A673 (cell line): ENCODE measurements at regions not wholly inside any gene's neighbourhood (a gene's known extent, or its start where the extent isn't known, plus 50 kb on each side); places are given as distances from the start of the nearest gene placed in this dataset.

Experiments
- BruUV-seq: library from RNA; stranded (reverse); fragments of 400-500 nt; replicated peaks from 2 replicates; lab custom pipeline; 2021; lab: Mats Ljungman, UMichigan
- CTCF ChIA-PET: fragments of 300-600 bp; sonication (Branson Sonifier 250); formaldehyde crosslinking; loops from one replicate; lab custom pipeline; 2022; ENCODE audit warnings: antibody characterized with exemption; lab: Charles Lee
- POLR2A ChIA-PET: fragments of 300-600 bp; sonication (Branson Sonifier 250); formaldehyde crosslinking; loops from one replicate; lab custom pipeline; 2022; ENCODE audit warnings: antibody characterized with exemption; ENCODE audit not compliant: low non-redundant PET; lab: Charles Lee
- DNase-seq: peaks from one replicate; pipeline ENCODE4 v3.0.0-alpha.2; 2015; ENCODE audit warnings: low spot score
- H3K27ac ChIP-seq: fragments of 200-600 bp; sonication (generic); 2 replicates; pipeline ENCODE4 v1.5.1; 2016; ENCODE audit warnings: mixed run types, low read depth, mild to moderate bottlenecking, mixed read lengths, antibody characterized with exemption, low read length; ENCODE audit not compliant: poor library complexity, severe bottlenecking
- H3K27me3 ChIP-seq: fragments of 200-600 bp; sonication (generic); replicated peaks from 2 replicates; pipeline ENCODE4 v1.6.1; 2017; ENCODE audit warnings: mixed run types, low read depth, mild to moderate bottlenecking, mixed read lengths, antibody characterized with exemption, low read length; ENCODE audit not compliant: insufficient read depth, poor library complexity
- H3K36me3 ChIP-seq: fragments of 200-600 bp; sonication (generic); 2 replicates; pipeline ENCODE4 v1.6.1; 2016; ENCODE audit warnings: mixed run types, mild to moderate bottlenecking, mixed read lengths, antibody characterized with exemption, low read length; ENCODE audit not compliant: insufficient read depth, poor library complexity, severe bottlenecking
- H3K4me1 ChIP-seq: fragments of 200-600 bp; sonication (generic); 2 replicates; pipeline ENCODE4 v1.6.1; 2017; ENCODE audit warnings: mixed run types, mild to moderate bottlenecking, mixed read lengths, antibody characterized with exemption, low read length; ENCODE audit not compliant: insufficient read depth, poor library complexity, severe bottlenecking
- H3K4me3 ChIP-seq: fragments of 200-600 bp; sonication (generic); 2 replicates; pipeline ENCODE4 v1.5.1; 2016; ENCODE audit warnings: low read depth, mixed run types, mild to moderate bottlenecking, mixed read lengths, low read length; ENCODE audit not compliant: poor library complexity, severe bottlenecking
- H3K9me3 ChIP-seq: fragments of 200-600 bp; sonication (generic); 2 replicates; pipeline ENCODE4 v1.6.1; 2016; ENCODE audit warnings: mixed run types, low read depth, mild to moderate bottlenecking, mixed read lengths, antibody characterized with exemption, low read length; ENCODE audit not compliant: poor library complexity, severe bottlenecking
- CTCF ChIP-seq: fragments of 300-800, 200-600 bp; sonication (generic); conservative IDR thresholded peaks from 2 replicates; pipeline ENCODE4 v1.5.1; 2017; ENCODE audit warnings: low read depth, mild to moderate bottlenecking, antibody characterized with exemption, low read length, moderate library complexity, mixed read lengths
- EZH2 ChIP-seq: fragments of 200-600 bp; sonication (generic); IDR thresholded peaks from 2 replicates; pipeline ENCODE4 v1.6.1; 2017; ENCODE audit warnings: borderline replicate concordance, low read depth, mild to moderate bottlenecking, mixed read lengths, antibody characterized with exemption, low read length; ENCODE audit not compliant: poor library complexity, severe bottlenecking
- intact Hi-C: fragments of 100-400 bp; cut with micrococcal nuclease; formaldehyde crosslinking; loops from one replicate; pipeline ENCODE4 v1.10.0; 2022; ENCODE audit not compliant: unreplicated experiment

GRCh38 chr7:159195946-159196345 lies 51.3 kb upstream of the VIPR2 start:
- no peak overlapping the region for H3K4me3 ChIP-seq
- no TSS peak for BruUV-seq
- TF ChIP-seq CTCF (no peak), EZH2 (no peak)
- ChIA-PET CTCF (no interaction called here), POLR2A (no interaction called here)
- H3K36me3 ChIP-seq: no peaks in the 10 kb centered on the region
- H3K27ac ChIP-seq: peak overlapping the region; percentile 53
- H3K4me1 ChIP-seq: peaks cover 36% of the 10 kb centered on the region
- intact Hi-C loops: no loop called here
- H3K27me3 ChIP-seq: no peaks in the 10 kb centered on the region
- DNase-seq: peak; percentile 70
- no peaks in the 10 kb centered on the region for H3K9me3 ChIP-seq
